Amniotic stem cell (primary cell): ENCODE measurements at regions not wholly inside any gene's neighbourhood (a gene's known extent, or its start where the extent isn't known, plus 50 kb on each side); places are given as distances from the start of the nearest gene placed in this dataset.

Experiments used
- DNase-seq: peaks from one replicate; lab custom pipeline; 2025; lab: John Stamatoyannopoulos, UW

- no peak for DNase-seq
These were observed 1898.8 kb upstream of the PIK3C3 start for GRCh38 chr18:40056079-40056692.

- DNase-seq = no peak
These were observed 1899.8 kb upstream of the PIK3C3 start for GRCh38 chr18:40055262-40055661.

- DNase-seq = no peak
These were observed 1905.3 kb upstream of the PIK3C3 start for GRCh38 chr18:40049716-40050115.

GRCh38 chr18:40048886-40049650 is 1906.0 kb upstream of the PIK3C3 start:
- DNase-seq = no peak

- DNase-seq = no peak
These were observed 1906.8 kb upstream of the PIK3C3 start for GRCh38 chr18:40048253-40048652.

GRCh38 chr18:40046596-40046995 is 1908.4 kb upstream of the PIK3C3 start:
- DNase-seq = no peak

- DNase-seq = no peak
These were observed 1913.1 kb upstream of the PIK3C3 start for GRCh38 chr18:40041951-40042350.

- no peak for DNase-seq
These were observed 1914.5 kb upstream of the PIK3C3 start for GRCh38 chr18:40040574-40040973.

- DNase-seq = no peak
These were observed 1917.7 kb upstream of the PIK3C3 start for GRCh38 chr18:40037356-40037755.

GRCh38 chr18:40036861-40037260 is 1918.2 kb upstream of the PIK3C3 start:
- DNase-seq = no peak

- DNase-seq = no peak
These were observed 1919.1 kb upstream of the PIK3C3 start for GRCh38 chr18:40035966-40036365.

GRCh38 chr18:40032076-40032475 is 1923.0 kb upstream of the PIK3C3 start:
- DNase-seq = no peak

- no peak for DNase-seq
These were observed 1923.6 kb upstream of the PIK3C3 start for GRCh38 chr18:40031435-40031834.

GRCh38 chr18:40019797-40020392 is 1935.1 kb upstream of the PIK3C3 start:
- no peak for DNase-seq

- no peak for DNase-seq
These were observed 1936.8 kb upstream of the PIK3C3 start for GRCh38 chr18:40018266-40018665.

- DNase-seq = no peak
These were observed 1938.0 kb upstream of the PIK3C3 start for GRCh38 chr18:40017021-40017420.

GRCh38 chr18:40016405-40016804 is 1938.6 kb upstream of the PIK3C3 start:
- no peak for DNase-seq

- no peak for DNase-seq
These were observed 1941.9 kb upstream of the PIK3C3 start for GRCh38 chr18:40013001-40013609.

GRCh38 chr18:40011201-40011600 is 1943.8 kb upstream of the PIK3C3 start:
- no peak for DNase-seq

GRCh38 chr18:40006634-40007033 is 1948.4 kb upstream of the PIK3C3 start:
- DNase-seq = no peak

GRCh38 chr18:40004246-40004645 is 1950.8 kb upstream of the PIK3C3 start:
- DNase-seq = no peak

GRCh38 chr18:39998317-39998716 is 1956.7 kb upstream of the PIK3C3 start:
- no peak for DNase-seq

GRCh38 chr18:39994498-39994897 is 1960.5 kb upstream of the PIK3C3 start:
- no peak for DNase-seq
